BE2C (cell line): ENCODE measurements at regions not wholly inside any gene's neighbourhood (a gene's known extent, or its start where the extent isn't known, plus 50 kb on each side); places are given as distances from the start of the nearest gene placed in this dataset.
A peak's percentile ranks its signal among the peaks of the same experiment; 100 is the strongest.

Source experiments
- DNase-seq: peaks from one replicate; pipeline ENCODE4 v3.0.0-alpha.2; 2020
- H3K27me3 ChIP-seq: fragments of 250-450 bp; sonication (Bioruptor Pico); 2 replicates; pipeline ENCODE4 v1.5.1; 2020; ENCODE audit warnings: mild to moderate bottlenecking
- H3K36me3 ChIP-seq: fragments of 250-450 bp; sonication (Bioruptor Pico); 2 replicates; pipeline ENCODE4 v1.5.1; 2020; ENCODE audit warnings: mild to moderate bottlenecking
- H3K4me1 ChIP-seq: fragments of 250-450 bp; sonication (Bioruptor Pico); 2 replicates; pipeline ENCODE4 v1.5.1; 2020
- H3K4me3 ChIP-seq: 2 replicates; pipeline ENCODE4 v1.5.1; 2011; ENCODE audit warnings: low read depth, low read length
- H3K9me3 ChIP-seq: fragments of 250-450 bp; sonication (Bioruptor Pico); 2 replicates; pipeline ENCODE4 v1.5.1; 2020
- CTCF ChIP-seq: IDR thresholded peaks from 2 replicates; pipeline ENCODE4 v1.5.1; 2012; ENCODE audit warnings: mild to moderate bottlenecking, low read depth, low read length

- H3K4me3 ChIP-seq = no peak overlapping the region
- no peak for DNase-seq
- TF ChIP-seq CTCF = no peak
- no peaks in the 10 kb centered on the region for H3K36me3 ChIP-seq
- no peaks in the 10 kb centered on the region for H3K27me3 ChIP-seq
- no peaks in the 10 kb centered on the region for H3K4me1 ChIP-seq
- no peaks in the 10 kb centered on the region for H3K9me3 ChIP-seq
These were observed 247.6 kb upstream of the PBX1 start for GRCh38 chr1:164311377-164311776.

- Histone ChIP-seq H3K36me3 (no peaks in the 10 kb centered on the region), H3K4me1 (no peaks in the 10 kb centered on the region), H3K9me3 (no peaks in the 10 kb centered on the region), H3K27me3 (peaks cover 18% of the 10 kb centered on the region), H3K4me3 (no peak overlapping the region)
- TF ChIP-seq CTCF = no peak
- peak; percentile 12 for DNase-seq
These were observed 237.9 kb upstream of the PBX1 start for GRCh38 chr1:164320790-164321731.

GRCh38 chr1:164325786-164326185, 233.2 kb upstream of the PBX1 start:
- H3K4me1 ChIP-seq = no peaks in the 10 kb centered on the region
- no peaks in the 10 kb centered on the region for H3K9me3 ChIP-seq
- no peaks in the 10 kb centered on the region for H3K36me3 ChIP-seq
- DNase-seq = no peak
- H3K27me3 ChIP-seq = peaks cover 11% of the 10 kb centered on the region
- no peak overlapping the region for H3K4me3 ChIP-seq
- no peak for TF ChIP-seq CTCF

- no peaks in the 10 kb centered on the region for H3K9me3 ChIP-seq
- TF ChIP-seq CTCF = no peak
- no peak for DNase-seq
These were observed 225.6 kb upstream of the PBX1 start for GRCh38 chr1:164333387-164333786.

GRCh38 chr1:164337394-164337793, 221.6 kb upstream of the PBX1 start:
- no peaks in the 10 kb centered on the region for H3K27me3 ChIP-seq
- no peaks in the 10 kb centered on the region for H3K36me3 ChIP-seq
- DNase-seq = no peak
- TF ChIP-seq CTCF = no peak
- H3K9me3 ChIP-seq = no peaks in the 10 kb centered on the region
- no peak overlapping the region for H3K4me3 ChIP-seq
- no peaks in the 10 kb centered on the region for H3K4me1 ChIP-seq

More at GRCh38 chr1:164333387-164333786, 225.6 kb upstream of the PBX1 start:
- no peaks in the 10 kb centered on the region for H3K36me3 ChIP-seq
- H3K27me3 ChIP-seq = no peaks in the 10 kb centered on the region
- no peak overlapping the region for H3K4me3 ChIP-seq
- H3K4me1 ChIP-seq = no peaks in the 10 kb centered on the region

GRCh38 chr1:164337885-164338284, 221.1 kb upstream of the PBX1 start:
- H3K4me1 ChIP-seq = no peaks in the 10 kb centered on the region
- H3K9me3 ChIP-seq = no peaks in the 10 kb centered on the region
- H3K4me3 ChIP-seq = no peak overlapping the region
- H3K36me3 ChIP-seq = no peaks in the 10 kb centered on the region
- DNase-seq = no peak
- no peaks in the 10 kb centered on the region for H3K27me3 ChIP-seq
- TF ChIP-seq CTCF = no peak
